GM18519 (cell line): ENCODE measurements at regions not wholly inside any gene's neighbourhood (a gene's known extent, or its start where the extent isn't known, plus 50 kb on each side); places are given as distances from the start of the nearest gene placed in this dataset.

Source experiments
- ATAC-seq: cut with Tn5 transposase; IDR thresholded peaks from one replicate; pipeline ENCODE4 v1.9.1; 2021; ENCODE audit warnings: mild to moderate bottlenecking, moderate library complexity; ENCODE audit not compliant: unreplicated experiment, low FRiP score

DNA sequence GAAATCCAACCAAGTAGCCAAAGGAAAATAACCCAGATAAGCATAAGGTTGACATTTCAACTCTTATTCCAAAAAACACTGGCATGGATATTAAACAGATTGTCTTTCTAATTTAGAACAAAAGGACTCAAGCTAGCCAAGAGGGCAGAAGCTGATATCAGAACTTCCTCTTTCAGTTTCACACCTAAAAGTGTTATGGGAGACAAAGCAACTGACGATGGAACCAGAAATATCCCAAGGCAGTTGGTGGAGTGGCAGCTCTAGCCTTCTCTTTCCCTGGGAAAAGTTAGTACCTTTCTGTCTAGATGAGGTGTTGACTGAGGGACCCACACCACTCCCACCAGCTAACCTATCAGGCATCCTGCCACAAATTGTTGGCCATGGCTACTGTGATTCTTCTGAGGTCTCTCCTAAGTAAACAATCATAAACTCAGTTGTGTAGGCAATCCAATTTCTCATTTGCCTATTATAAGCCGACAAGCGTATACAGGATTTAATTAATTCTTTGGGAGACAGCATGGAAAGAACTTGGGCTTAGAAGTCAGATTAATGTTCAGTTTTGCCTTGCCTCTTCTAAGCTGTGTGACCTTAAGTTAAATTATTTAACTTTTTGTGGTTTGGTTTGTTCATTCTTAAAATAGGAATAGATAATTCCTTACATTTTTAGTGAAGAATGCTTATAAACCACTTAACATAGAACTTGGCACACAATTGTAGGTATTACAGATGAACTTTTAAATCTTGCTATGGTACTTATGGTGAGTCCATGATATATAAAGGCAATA is 110.9 kb upstream of the ADAMTSL1 start:
- peak; percentile 49 for ATAC-seq

DNA sequence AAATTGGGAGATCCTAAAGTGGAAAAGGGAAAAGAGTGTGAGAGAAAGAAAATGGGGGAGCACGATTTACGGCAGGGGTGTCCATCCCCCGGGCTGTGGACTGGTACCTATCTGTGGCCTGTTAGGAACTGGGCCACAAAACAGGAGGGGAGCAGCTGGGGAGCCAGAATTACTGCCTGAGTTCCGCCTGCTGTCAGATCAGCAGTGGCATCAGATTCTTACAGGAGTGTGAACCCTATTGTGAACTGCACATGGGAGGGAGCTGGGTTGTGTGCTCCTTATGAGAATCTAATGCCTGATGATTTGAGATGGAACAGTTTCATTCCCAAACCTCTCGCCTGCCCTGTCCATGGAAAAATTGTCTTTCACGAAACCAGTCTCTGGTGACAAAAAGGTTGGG is 108.3 kb upstream of the ADAMTSL1 start:
- no peak for ATAC-seq

DNA sequence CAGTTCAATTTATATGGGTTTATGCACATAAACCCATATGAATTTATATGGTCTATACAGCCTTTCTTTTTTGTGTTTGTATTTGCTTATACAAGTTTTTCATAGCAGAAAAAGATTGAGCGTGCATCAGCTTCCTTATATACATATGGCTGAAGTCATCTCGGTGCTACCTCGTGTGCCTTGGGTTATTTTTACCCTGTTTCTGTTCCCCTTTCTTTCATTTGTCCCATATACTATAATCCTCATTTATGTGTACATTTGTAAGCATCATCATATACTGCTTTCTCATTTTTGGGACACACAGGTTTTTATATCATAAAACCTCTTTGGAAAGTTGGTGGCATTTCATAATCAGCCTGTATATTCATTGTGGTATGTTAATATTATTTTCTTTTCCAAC is 107.8 kb upstream of the ADAMTSL1 start:
- peak; percentile 90 for ATAC-seq

DNA sequence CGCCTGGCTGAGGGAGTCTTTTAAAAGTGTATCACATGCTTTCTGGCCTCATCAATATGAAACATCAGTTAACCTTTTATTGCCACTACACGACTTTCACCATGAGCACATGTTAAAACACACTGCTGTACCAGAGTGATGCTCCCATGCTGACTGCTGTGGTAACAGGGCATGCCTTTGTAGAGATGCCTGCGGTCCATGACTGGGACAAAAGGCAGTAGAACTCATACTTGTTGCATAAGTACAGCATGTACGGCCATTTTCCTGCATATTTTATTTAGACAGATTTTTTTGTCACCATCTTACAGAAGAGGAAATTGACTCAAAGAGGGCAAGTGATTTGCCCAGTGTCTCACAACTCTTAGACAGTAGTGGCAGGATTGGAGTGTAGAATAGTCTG is 105.7 kb upstream of the ADAMTSL1 start:
- ATAC-seq: no peak

DNA sequence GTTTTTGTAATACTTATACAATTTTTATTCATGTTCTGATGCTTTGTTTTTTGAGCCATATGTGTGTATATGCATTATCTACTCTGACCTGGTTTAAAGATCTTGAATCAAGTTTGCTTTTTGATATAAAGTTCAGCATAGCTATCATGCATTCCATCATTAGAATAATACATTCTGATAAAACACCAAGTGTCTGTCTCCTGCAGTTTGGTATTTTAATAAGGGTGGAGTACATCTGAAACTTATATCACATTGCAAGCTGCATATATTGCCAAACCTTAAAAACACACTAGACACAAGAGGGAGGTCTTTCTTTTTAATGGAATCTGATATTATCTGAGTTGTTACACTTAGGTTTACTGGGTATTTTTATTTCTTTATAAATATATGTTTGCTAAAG is 102.8 kb upstream of the ADAMTSL1 start:
- ATAC-seq: no peak

DNA sequence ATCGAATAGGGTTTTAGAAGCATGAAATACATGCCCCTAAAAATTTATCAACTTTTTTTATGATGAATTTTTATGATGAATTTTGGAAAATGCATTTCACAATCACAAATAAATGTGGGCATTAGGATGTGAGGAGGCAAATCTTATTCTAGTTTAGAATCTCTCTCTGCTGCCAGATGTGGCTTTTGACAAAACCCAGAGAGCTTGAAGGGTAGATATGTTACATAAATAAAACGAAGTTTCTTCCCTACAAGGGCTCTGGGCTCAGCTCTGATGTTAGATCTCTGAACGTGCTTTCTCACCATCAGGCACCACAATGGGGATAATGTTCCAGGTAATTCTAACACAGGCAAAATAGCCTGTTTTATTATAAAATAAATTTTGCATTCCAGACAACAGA is 102.3 kb upstream of the ADAMTSL1 start:
- no peak for ATAC-seq

DNA sequence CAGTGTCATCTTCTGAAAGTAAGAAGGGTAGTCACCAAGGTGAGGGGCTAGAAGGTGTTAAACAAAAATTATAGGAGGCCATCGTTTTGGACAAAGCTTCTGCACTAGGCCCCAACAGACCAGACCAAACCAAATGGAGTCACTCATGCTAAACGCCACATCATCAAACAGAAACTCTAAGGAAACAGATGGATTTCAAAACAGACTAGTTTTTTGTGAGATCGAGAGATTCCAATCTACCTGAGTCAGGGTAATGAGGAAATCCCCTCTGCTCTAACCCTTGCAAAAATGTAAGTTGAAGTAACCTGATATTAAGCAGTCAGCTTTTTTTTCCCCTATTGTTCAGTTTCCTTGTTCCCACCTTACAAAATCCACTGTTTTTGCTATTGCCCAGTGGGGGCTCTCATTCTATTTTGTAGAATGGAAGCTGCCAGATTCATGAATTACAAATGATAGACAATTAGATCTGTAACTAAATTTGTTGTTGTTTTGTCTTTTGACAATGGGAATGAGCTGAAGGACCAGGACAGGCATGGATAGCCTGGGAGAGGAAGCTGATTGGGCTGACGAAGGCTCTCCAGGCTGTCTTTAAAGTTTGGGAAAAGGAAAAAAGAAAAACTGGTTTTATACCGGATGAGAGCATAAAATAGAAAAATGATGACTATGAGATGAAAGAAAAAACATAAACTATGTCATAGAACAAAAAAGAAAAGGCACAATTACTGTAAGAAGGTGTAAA is 94.7 kb upstream of the ADAMTSL1 start:
- ATAC-seq: no peak

DNA sequence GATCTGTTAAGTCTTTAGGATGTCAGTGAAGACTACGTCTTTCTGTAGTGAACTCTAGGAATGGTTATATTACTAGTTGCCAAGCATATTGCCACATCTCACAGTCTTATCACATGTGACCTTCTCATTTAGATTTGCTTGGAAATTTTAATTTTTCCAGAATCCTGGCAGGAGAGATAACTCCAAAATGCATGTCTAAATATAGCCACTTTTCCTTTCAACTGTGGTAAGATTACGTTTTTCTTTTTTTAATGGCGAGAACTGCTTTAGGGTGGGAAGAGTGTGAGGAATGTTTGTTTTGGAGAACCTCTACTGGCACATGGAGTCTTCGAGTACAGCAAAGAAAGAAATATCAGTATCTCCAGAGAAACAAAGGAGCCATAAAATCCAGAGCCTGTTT is 91.7 kb upstream of the ADAMTSL1 start:
- no peak for ATAC-seq

DNA sequence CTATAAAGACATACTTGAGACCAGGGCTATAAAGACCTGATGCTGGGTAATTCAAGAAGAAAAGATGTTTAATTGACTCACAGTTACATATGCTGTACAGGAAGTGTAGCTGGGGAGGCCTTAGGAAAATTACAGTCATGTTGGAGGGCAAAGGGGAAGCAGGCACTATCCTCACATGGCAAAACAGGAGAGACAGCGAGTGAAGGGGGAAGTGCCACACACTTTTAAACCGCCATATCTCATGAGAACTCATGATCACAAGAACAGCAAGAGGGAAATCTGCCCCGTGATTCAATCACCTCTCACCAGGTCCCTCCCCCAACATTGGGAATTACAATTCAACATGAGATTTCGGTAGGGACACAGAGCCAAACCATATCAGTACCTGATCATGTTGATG is 89.9 kb upstream of the ADAMTSL1 start:
- ATAC-seq: no peak

DNA sequence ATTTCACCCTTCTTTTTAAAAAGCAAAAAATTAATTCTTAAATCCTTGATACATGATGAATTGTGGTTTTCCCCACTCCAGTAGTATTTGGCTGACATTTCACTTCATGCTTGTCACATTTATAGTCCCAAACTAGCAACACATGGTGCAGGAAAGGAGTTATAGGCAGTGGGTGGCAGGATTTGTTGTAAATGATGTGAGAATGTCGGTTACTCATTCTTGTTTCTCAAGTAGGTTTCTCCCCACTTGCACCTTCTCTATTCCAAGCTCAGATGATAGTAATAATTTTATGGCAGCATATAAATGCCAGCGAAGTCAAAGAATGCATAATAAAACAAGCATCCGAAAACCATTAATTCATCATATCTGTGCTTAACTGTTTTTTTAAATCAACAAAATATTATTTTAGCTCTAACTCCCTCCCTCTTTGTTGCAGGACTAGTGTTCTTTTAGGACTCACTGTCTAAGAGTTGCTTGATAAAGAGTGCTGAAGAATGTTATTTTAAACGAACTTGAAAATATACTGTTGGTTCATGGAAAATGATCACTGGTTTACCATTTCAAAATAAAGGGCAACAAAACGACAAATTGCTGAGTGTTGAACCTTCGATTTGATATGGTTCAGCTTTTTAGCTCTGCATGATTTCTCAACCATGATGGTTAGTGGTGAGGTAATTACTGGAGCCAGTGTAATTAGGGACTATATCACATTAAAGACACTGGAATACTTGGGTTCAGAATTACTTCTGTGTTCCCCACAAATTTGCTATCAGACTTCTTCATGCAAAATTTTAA is 88.1 kb upstream of the ADAMTSL1 start:
- no peak for ATAC-seq

DNA sequence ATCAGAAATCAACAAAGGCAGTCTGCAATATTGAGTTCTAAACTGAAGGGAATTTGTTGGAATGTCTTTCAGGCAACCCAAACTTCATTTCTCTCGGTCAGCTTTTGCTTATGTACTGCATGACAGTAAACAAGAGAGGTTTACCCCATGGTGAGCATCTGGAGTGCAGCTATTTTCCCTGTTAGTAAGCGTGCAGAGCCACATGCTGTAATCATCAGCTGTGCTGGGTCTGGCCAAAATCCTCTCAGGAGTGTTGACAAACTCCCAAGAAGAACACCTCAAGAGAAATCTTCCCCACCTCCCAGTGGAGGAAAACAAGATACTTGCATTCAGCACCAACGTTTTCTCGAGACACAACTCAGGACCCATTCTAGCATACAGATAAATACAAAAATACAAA is 83.6 kb upstream of the ADAMTSL1 start:
- no peak for ATAC-seq

DNA sequence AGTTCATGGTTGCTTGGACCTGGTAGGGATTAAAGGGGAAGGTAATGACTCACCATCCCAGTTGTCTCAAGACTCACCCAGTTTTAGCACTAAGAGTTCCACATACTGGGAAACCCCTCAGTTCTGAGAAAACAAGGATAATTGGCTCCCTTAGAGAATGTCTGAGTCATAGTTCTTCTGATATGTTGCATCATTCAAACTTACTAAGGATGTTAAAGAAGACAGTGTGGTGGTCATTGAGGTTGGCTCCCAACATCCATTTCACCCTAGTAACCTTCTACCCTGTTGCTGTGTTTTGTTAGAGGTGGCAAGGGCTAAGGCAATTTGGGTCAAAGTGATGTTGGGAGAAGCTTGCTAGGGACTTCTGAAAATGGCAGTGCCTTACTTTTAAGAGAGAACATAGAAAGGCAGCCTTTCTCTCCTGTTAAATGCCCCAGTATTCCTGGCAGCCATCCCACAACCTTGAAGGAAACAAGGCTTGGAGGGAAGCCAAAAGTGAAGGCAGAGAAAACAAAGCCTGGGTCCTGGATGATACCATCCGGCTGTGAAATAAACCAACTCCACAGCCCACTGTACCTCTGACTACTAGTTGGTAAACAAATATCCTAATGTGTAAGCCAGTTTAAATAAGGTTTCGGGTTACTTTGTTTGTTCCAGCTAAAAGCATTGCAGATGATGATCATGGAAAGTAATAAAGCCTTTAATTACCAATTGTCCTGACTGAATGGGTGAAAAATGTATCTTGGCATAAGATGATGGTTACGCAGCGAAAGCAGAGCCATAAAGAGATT is 80.4 kb upstream of the ADAMTSL1 start:
- ATAC-seq: no peak

DNA sequence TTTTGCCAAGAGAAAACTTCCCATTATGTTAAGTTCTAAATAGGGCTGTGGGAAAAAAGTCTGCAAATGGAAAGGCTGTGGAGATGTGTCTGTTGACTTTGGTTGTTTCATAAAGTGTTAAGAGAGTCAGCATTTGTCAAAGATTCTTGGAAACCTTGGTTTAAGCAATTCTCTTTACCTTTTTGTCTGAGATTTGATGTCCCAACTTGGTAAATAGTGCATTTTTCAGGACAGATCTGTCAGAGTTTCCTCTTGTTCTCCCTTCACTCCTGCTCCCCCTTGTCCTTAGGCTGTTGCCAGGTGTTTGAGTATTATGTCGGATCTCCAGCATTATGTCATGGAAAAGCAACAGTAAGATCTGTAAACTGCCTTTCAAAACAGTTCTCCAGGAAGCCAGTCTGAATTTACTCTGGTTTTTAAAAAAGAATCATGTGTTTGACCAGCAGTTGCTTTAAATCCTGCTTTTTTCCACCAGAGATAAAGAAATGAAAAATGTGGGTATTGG is 79.1 kb upstream of the ADAMTSL1 start:
- no peak for ATAC-seq

DNA sequence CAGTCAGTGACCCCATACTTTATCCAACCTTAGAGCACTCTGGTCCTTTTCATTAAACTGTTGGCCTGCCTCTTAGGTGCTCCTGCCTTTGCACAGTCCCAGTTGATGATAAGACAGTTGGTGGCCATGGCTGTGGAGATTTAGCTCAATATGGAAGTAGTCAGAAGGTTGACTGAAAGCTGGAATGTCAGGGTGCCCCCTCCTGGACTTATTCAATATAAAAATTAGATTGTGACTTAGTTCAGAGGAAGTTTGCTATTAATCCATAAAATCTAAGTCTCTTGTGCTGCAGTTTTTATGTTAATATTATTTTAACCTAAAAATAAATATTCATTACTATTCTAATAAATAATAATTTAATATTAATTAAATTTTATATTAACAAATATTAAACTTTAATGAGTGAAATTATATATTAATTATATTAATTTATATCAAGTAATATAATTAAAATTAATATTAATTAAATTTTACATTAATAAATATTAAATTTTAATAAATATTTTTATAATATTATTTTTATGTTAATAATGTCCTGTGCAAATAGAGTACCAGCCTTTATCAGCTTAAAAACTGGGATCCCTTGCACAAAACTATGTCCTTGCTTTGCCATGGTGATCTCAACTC is 77.7 kb upstream of the ADAMTSL1 start:
- ATAC-seq: no peak

DNA sequence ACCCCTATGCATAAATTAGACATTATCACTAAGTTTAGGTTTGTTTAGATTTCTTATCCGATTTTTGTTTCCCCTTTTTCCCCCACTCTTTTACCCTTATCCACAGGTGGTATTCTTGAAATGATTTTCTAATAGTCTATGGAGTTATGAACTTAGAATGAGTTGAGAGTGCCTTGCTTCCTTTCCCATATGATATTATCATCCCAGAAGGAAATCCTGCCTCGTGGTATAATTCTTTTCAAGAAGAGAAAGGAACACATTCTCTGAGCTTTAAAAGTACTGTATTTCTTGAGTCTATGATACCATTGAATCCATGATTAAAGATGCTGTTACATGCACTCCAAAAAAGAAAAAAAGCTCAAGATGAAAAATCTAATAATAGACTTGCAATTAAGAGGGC is 76.9 kb upstream of the ADAMTSL1 start:
- no peak for ATAC-seq

DNA sequence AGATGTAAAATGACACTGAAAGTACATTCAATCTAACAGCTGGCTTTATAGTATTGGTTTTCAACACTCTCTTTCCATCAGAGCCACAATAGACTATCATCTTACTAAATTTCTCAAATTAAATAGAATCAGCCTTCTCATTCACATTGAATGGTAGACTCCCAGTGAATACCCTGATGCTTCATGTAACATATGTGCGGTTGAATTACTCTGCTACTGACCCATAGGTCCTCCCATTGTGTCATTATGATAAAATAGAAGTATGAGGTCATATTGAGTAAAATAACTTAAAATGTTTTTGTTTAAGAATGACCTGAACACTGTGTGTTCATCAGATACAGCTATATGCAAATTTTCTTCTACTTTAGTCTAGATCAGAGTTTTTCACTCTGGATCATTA is 75.9 kb upstream of the ADAMTSL1 start:
- ATAC-seq: no peak

DNA sequence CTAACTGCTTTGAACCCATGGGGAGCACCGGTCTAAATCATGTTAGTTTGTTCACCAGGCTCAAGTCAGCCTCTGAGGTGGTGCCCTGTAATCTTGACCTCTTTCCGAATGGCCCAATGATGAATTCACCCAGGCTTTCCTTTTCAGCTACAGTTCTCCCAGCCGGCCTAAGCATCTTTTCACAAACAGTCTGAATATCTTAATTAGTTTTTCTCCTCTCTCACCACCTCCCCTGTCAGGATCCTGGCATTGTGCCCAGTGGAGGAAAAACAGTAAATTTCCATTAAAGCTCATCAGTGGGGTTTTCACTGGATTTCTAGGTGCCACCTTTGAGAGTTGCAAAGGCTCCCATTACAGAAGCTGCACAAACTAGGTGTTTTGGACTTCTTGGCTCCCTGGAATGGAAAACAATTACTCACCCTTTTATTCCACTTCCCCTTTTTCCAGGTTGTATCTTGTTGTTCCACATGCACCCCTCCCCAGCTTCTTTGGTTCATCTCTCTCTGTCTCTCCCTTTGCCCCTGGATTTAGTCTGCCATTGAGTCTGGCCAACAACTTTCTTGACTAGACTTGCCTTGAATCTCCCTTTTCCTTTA is 69.4 kb upstream of the ADAMTSL1 start:
- no peak for ATAC-seq

DNA sequence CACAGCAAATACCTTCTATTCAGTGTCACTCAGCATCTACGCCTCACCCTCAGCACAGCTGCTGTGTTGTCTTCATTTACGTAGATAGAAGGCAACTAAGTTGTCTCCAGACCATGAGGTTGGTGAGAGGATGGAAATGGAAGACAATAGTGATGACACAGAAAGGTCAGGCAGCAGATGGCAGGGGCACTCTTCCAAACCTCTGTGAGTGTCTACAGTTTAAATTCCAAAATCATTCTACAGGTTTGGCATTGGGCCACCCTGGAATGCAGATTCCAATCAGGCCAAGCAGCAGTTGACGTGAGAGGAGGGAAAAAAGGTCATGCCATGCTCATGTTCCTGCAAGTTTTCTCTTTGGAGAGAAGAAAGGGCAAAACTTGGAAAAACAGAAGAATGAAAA is 68.7 kb upstream of the ADAMTSL1 start:
- ATAC-seq: no peak

DNA sequence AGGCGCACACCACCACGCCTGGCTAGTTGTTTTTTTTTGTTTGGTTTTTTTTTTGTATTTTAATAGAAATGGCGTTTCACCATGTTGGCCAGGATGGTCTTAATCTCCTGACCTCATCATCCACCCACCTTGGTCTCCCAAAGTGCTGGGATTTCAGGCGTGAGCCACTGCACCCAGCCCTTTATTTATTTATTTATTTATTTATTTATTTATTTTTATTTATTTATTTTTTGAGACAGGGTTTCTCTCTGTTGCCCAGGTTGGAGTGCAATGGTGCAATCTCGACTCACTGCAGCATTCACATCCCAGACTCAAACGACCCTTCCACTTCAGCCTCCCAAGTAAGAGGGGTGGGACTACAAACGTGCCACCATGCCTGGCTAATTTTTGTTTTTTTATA is 63.0 kb upstream of the ADAMTSL1 start:
- no peak for ATAC-seq

DNA sequence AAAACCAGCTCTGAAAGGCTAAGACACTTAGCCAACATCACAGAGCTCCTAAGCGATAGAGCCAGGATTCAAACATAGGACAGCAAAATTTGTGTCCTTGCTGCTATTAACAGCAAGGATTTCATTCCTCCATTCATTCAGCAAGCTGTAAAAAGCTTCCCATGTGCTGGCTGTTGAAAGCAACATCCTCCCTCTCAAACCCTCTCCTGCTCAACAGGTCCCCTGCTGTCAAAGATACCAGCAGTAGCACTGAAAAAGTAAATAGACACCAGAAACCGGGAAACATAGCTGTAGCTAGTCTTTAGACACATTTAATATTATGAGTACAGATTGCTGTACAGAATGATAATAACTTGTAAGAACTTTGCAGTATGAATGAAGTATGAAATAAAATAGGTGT is 52.6 kb upstream of the ADAMTSL1 start:
- ATAC-seq: no peak
